Stimulated activated CD4-positive, alpha-beta T cell treated with anti-CD3 and anti-CD28 coated beads, Interleukin-4, amount 100 ng/mL, for 4 hours (primary cell): ENCODE measurements at regions not wholly inside any gene's neighbourhood (a gene's known extent, or its start where the extent isn't known, plus 50 kb on each side); places are given as distances from the start of the nearest gene placed in this dataset.

Experiments
- DNase-seq, 2 experiments: peaks; one replicate each; pipeline ENCODE4 v3.0.0-alpha.2; 2020

DNA sequence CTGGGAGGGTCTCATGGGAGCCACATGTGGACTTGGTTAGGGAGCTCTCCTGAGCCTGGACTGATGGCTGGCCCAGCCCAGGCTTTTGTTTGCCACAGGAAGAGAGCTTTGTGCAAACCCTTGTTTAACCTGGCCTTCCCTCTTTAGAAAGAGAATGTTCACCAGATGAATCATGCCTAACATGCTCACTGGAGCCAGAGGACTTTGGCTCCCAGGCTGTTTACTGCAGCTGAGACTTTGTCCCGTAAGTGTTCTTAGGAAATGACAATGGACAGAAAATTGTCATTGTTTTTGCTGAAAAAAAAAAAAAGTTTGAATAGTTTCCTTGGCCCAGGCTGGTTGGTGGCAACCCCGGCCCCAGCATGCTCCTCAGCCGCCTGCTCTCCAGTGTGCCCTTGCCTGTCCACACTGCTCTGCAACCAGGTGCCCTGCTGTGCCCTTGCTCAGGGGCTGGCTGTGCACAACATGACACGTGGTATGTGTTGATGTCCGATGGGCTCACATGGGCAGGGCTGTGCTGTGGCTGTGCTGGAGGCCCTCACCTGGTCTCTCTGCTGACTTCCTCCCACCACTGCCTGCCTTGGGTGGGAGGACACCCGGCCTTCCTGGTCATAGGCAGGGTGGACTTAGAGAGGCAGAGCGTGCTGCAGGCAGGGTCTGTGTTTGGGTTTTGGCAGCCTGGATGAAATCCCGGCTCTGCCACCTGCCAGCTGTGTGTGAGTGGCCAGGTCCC, 215.3 kb upstream of the ZNF32 start:
- DNase-seq = no peak

DNA sequence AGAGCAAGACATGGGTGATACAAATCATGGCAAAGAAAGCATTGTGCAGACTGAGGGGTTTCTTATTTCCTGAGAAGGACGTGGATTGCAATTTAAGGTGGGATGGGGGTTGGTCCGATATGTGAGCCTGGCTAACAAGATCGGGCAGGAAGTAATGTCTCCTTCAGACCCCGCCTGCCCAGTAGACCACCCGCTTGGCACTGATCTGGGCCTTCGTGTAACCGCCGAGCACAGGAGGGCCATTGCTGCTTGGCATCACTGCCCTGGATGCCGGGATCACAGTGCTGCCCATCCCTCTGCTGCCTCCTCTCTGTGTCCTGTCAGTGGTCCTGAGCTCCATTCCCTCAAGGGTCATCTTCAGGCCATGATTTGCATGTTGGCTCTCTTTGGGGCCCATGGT, 214.6 kb upstream of the ZNF32 start:
- no peak for DNase-seq

DNA sequence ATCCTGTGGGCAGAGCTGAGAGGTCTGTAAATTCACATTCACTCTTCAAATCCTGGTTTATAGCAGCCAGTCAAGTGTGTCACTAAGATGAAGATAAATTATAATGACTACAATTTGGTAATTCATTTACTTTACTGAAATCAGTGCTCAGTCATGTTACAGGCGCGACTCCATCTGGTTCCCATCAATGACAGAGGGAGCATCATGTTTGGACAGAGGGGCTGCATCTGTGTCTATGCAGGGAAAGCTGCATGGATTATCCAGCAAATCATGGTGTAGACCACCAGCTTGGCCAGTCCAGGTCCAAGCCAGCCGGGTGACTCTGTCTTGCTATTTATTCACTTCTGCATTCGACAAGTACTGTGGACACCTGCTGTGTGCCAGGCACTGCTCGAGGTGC, 214.1 kb upstream of the ZNF32 start:
- DNase-seq = no peak

DNA sequence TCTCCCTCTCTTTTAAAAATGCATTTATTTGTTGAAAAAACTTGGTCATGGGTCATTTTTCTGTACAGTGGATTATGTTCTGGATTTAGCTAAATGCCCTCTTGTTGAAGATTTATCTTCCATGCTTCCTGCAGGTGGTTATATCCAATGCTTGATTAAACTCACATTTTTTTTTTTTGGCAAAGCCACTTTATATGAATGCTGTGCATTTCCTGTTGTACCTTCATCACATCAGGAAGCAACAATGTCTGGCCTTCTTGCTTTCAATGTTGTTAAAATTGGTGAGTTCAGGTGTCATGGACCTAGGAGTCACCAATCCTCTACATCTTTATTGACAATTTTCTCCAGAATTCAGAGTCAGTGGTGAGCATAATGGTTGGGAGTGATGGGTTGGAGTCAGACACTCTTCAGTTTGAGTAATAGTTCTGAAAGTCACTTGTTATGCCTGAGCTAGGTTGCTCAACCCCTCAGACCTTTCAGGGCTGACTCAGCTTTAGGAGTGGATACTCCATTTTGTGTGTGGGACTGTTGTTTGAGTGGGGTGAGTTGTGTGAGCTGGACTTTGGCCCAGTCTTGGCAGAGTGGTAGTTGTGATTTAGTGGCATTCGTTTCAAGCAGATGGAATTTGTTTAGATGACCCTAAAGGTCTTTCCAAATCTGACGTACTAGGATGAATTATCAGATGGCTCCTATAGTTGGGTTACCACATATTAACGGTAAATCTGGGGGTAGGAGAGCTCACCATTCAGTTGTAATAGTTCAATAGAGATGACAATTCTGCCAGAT, 213.5 kb upstream of the ZNF32 start:
- no peak for DNase-seq

DNA sequence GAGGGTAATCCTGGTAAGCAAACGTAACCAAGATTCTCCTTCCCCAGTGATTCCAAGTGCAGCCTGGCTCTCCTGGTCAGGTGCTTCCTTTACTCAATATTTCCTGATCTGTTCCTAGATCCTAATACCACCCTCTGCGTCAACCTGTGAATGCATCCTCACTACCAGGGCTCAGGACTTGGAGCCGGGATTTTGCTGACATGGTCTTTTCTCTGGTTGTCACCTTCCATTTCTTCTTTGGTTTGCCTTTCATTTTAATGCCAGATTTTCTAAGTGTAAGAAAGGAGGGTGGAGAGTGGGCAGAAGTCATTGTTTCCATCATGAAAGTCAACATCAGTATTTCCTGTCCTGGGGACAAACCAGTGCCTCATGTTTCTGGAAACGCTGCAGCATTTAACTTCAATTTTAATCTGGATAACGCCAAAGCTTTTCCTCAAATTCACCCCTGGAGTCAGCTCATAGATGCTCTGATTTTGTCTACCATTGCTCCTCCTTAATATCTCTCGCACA, 210.4 kb upstream of the ZNF32 start:
- DNase-seq = no peak

DNA sequence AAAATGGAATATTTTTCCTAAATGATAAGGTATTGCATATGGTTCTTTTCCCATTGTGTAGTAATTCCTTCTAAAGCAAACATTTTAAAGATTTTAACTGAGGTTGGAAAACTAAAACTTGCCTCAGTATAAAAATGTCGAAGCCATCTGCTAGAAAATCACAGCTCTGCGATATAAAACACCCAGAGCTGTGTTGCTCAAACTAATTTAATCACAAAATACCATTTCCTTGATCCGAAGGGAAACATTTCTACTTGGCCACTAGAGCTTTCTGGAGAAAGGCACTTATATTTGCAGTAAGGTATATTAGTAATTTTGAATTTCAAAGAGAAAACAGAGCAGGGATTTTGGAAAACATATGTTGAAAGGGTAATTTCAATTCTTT, 209.2 kb upstream of the ZNF32 start:
- DNase-seq = no peak

DNA sequence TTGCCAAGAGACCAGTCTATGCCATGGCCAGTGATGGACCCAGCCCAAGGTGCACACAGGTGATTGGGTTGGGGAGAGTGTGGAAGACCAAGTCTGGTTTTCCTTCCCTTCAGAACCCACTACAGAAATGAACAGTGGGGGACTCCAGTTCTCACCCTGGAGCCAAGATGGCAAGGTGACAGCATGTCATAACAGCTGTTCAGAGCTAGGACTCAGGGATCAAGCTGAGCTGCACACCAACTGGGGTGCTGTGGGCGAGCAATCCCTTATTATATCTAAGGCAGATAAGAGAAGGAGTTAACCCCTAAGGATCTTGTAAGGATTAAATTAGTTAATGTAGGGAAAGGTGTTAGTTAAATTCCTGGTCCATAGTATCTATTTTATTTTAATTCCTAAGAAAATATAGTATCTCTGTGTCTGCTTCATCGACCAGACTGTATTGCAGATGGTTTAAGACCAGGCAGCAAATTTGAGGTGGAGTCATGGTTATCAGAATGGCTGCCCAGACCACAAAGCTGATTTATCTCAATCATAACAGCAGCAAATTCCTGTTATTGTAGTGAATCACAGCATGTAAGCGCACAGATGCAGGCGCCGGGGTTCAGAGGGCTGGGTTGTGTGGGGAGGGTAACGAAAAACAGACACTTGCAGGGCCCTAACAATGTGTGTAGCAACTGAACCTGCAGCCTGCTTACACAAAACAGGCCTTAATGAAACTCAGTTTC, 208.7 kb upstream of the ZNF32 start:
- no peak for DNase-seq

DNA sequence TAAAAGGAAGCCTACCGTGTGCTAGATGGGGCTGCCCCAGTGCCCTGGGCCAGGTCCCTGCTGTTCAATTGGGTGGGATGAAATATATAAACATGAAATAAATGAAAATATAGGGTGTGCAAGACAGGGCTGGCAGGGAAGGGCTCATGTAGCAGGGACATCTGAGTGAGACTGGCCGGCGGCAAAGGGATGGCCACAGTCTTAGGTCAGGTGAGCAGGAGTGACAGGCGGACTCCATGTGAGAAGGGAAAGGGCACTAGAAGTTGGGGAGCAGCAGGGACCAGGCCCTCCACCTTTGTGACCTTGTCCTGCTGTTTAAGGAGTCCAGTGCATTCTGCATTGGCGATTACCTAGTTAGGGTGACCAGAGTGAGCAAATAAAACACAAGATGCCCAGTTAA, 207.6 kb upstream of the ZNF32 start:
- no peak for DNase-seq

DNA sequence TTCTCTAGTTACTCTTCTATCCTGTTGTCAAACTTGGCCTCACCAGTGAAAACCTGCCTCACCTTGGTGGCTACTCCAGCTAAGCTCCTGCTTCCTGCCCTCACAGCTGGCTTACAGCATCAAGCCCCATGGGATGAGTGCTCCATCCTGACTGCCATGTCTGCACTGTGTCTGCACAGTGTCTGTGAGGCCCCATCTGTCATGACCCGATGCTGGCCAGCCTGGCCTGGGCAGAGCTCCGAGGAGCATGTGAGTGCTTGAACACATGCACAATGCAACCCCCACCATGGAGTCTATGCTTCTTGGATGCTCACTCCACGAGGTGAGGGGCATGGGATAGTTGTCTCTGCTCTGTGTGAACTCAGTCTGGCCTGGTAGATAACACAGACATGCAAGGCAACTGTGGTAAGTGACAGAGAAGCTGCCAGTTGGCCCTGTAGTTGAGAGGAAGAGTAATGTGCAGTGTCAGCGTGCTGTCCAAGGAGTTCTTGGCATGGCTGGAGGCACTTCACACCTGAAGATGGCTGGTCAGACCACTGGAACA, 207.1 kb upstream of the ZNF32 start:
- no peak for DNase-seq

DNA sequence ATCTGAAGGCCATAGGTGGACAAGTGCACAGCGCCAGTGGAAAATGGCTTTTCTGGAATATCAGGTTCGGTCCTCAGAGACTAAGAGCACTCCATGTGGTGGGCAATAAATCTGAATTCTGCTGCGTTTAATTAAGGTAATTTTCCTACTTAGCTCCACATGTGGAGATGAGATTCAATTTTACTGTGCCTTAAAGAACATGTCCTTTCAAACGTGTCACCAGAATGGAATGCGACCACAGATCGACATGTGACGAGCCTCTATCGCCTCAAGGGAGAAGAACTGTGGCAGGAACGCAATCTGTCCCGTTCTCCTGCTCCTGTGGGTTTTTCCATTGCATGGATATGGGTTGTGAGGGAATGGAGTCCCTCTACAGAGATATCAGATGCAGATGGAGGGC, 205.3 kb upstream of the ZNF32 start:
- DNase-seq = no peak

DNA sequence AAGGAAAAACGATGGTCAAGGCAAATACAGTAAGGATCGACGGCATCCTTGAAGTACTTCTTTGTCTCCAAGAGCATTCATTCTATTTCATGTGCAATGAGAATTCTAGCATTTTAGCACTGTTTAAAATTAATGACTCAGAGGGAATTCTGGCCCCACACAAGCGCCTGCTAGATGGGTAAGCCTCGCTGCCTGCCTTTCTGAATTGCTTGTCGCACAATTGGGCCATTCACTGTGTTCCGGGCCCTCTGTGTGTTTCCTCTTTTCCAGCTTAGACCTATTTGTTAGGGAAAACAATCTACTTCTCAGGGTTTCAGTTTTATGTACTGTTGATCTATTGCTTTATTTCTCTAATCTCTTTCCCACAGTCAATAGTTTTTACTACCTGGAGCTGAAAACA, 204.7 kb upstream of the ZNF32 start:
- no peak for DNase-seq

DNA sequence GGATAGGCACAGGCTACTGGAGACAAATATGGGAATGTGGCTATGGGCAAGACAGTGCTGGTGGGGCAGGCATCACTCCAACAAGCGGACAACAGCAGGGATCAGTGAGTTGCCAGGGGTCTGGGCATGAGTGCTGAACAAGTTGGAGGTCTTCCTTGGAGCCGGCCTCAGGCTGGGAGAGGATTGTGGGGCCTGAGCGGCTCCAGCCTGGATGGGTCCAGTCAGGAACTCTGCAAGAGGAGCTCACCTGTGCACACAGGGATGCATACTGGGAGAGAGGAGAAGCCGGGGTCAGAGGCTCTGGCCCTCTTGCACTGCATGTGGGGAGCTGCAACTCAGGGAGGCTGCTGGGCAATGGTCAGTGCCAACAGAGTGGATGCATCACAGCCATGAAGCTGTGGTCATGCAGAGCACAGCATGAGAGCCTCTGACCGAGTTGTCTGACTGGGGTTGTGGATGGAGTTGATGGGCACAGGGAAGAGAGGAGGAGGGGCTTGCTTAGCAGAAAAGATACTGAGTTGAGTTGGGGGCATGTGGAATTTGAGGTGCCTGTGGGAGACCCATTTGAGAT, 204.0 kb upstream of the ZNF32 start:
- DNase-seq = no peak

DNA sequence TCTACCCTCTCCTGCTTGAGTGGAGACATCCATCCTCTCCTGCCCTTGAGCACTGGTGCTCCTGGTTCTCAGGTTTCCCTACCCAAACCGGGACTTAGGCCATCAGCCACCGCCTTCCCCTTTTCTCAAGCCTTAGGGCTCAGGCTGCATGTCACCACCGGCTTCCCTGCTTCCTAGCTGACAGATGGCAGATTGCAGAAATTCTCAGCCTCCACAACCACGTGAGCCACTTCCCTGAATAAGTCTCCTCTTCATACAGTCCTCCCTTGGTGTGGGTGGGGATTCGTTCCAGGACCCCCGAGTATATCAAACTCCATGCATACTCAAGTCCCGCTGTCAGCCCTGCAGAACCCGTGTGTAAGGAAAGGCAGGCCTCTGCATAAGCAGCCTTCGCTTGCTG, 203.5 kb upstream of the ZNF32 start:
- no peak for DNase-seq

DNA sequence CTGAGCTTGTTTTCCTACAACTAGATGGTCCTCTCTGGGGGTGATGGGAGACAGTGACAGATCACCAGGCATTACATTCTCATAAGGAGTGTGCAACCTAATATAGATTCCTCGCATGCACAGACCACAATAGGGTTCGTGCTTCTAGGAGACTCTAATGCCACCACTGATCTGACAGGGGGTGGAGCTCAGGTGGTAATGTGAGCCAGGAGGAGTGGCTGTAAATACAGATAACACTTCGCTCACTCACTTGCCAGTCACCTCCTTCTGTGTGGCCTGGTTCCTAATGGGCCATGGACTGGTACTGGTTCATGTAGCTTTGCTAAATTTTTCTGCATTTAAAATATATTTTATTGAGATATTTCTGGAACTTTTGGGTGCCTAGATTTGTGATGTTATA, 202.3 kb upstream of the ZNF32 start:
- DNase-seq = no peak

DNA sequence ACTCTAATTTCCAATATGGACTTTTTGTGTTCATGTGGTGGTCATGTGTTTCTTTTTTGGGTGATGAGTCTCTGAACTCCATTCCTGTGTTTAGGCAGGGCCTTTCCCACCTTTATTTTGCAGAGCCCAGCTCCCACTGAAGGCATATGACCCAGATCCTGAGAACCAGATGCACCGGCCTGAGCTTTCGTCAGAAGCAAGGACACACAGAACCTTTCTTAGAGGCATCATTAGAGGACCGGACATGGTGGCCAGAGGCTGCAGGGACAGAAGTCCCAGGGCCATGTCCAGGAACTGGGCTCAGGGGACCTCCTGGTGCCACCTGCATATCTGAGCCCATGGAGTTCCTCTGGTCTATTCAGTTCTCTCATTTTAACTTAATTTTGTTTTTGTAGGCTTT, 200.9 kb upstream of the ZNF32 start:
- no peak for DNase-seq

DNA sequence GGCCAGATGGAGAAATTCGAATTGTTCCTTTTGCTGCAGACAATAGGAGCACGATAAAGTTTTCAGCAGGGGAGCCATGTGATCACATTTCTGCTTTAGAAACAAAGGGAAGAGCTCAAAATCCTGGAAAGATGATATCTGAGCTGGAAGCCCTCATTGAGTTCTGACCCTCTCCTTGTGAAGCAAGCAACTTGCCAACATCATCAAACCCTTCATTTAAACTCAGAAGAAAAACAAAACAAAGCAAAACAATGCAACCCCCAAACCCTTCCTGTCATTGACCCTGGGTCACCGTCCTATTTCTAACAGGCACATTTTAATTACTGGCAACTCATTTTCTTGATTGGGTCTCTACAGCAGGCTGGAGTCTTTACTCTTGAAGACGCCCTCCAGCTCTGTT, 198.3 kb upstream of the ZNF32 start:
- DNase-seq = no peak

DNA sequence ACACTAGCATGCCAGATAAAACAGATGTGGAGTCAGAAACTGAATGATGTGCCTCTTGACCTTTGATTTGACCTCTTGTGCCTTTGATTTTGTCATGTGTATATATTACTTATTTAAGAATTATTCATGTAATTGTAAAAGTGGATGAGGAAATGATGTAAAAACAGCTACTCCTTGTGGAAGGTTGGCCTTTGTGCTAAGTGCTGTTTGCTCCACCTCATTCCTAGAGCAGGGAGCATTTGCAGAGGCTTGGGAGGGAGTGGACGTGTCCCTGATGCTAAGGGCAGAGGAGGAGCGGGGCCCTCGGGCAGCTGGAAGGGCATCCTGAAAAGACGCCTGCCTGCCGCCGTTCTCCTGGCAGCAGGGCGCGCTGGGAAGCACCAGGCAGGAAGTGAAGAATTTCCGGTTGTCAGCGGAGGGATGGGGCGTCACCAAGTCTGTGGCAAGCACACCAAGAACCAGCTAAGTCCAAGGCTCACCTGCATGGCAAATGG, 197.6 kb upstream of the ZNF32 start:
- DNase-seq = peak; percentile 14 to 24

DNA sequence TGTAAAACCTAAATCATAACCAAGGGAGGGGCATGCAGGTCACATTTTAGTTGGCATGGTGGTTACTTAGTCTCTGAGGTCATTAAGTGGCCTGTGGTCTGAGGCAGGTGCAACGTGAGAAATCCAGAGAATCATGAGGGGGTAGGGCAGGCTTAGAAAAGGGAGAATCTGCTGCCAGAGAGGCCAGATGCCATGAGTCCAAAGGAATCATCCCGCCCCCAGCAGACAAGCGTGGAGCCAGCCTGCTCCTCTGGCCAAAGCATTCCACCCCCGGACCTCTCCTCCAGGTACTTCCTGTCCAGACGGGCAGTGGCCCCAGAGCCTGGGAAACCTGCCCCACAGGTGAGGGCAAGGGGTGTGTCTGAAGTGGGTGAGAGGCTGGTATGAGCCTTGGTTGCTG, 196.4 kb upstream of the ZNF32 start:
- no peak for DNase-seq

DNA sequence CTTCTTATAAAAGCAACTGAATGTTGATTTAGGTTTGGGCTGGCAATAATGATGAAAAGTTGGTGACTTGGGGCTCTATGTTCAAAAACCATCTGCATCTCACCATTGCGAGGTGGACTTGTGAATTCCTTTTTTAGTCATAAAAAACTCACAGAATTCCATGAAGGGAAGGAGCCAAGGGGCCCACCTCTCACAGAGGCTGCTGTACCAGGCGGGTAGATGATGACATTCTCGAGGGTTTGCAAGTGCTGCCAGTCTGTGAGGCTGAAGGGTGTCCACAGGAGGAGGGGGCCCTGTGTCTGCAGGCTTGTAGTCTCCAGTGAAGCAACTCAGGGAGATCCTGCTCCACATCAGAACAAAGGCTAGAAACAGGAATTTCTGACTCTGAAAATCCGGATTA, 195.5 kb upstream of the ZNF32 start:
- DNase-seq = no peak

DNA sequence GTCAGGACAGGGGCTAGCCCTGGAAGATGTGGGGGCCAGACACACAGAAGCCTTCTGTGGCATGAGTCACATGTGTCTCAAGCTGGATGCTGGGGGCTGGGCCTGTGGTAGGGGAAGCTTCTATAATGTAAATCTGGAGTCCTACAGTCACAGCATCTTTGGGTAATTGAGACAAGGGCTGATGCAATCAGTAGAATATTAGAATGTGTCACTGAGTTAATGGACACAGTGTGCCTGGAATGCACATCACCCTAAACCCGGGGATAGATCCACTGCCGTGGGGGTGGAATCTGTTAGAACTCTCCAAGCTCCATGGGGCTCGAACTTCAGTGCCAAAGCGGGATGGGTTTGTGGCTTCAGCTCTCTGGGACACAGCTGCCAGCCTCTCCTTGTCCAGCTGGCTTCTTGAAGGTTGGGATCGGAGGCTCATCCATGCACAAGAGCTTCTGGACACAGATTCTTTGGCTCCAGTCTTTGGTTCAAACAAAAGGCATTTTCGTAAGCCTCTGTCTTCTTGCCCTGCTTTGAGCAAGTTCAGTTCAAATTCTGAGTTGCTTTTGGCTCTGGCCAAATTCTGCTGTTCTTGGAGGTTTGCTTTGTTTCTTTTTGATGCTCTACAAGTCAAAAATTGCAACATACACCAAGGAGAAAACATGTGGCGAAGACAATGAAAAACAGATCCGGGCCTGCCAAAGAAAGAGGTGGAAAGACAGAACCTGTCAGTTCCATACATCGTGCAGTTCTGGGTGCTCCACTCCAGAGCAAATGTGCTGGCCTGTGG, 194.8 kb upstream of the ZNF32 start:
- no peak for DNase-seq

DNA sequence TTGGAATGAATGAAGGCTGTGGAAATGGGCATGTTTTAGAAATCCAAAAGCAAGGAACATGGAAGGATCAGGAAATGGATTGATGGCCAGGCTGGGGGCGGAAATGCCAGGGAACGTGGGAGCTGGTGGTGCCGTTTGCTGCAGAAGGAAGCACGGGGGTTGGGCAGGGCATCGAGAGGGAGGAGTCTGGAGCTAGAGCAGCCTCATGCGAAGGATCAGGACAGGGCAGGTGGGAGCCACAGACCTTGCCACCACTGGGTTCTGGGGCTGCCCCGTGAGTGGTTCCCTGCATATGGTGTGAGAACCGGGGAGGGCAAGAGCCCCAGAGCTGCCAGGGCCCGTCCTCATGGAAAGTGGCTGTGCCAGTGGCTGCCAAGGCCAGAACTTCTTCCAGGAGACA, 193.8 kb upstream of the ZNF32 start:
- DNase-seq = no peak

DNA sequence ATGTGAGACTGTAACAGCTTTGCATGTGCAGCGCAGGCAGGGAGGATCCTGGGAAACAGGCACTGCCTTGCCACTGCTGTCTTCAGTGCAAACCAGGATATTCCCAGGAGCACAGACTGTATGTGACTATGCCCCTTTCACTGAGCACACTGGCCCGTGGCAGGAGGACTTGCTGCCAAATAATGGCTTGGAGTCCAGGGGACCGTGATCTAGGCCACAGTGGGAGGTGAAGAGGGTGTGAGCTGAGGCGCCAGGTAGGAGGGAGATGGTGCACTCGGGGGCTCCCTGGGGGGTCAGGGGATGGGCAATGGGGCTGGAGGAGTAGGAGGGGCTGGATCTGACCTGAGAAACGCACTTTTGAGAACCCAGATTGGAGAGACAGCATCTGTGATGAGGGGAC, 193.4 kb upstream of the ZNF32 start:
- DNase-seq = no peak
